Astrocyte of the hippocampus (primary cell): ENCODE measurements at regions not wholly inside any gene's neighbourhood (a gene's known extent, or its start where the extent isn't known, plus 50 kb on each side); places are given as distances from the start of the nearest gene placed in this dataset.
A peak's percentile ranks its signal among the peaks of the same experiment; 100 is the strongest.

ENCODE experiments used
- DNase-seq: peaks from one replicate; pipeline ENCODE4 v3.0.0; 2011; ENCODE audit warnings: low read depth, low spot score

DNA sequence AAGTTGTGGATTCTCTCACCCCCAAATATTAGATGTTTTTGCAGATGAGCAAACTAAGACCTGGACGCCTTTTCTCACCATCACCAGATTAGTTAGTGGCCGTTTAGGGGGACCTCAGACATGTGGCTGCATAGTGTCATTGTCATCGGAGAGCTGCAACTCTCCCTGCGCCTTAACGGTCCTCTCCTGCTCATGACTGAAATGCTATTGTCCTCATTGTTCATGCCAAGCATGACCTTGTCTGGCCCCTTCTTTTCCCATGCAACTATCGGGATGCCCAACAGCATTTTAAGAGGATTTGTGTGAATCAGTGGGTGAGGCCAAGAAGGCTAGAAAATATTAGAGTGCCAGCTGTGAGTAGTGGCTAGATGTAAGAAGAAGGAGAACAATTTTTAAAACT is 174.2 kb downstream of the SOCS6 start:
- DNase-seq = no peak

DNA sequence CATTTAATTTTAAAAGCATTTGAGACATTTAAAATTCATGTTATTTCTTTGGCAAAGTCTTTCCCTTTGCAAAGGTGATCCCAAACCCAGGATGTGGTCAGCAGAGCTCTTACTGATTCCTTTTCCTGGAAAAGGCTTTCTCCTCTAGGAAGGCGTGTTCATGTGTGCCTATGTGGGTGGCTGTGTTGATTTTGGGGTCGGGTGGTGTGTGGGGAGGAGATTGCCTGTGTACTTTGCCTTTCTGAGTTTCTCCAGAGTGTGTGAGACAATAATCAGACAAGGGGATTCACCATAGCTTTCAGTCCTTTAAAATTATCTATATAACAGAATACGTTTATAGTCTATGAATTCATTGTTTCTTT is 173.2 kb downstream of the SOCS6 start:
- DNase-seq = no peak

DNA sequence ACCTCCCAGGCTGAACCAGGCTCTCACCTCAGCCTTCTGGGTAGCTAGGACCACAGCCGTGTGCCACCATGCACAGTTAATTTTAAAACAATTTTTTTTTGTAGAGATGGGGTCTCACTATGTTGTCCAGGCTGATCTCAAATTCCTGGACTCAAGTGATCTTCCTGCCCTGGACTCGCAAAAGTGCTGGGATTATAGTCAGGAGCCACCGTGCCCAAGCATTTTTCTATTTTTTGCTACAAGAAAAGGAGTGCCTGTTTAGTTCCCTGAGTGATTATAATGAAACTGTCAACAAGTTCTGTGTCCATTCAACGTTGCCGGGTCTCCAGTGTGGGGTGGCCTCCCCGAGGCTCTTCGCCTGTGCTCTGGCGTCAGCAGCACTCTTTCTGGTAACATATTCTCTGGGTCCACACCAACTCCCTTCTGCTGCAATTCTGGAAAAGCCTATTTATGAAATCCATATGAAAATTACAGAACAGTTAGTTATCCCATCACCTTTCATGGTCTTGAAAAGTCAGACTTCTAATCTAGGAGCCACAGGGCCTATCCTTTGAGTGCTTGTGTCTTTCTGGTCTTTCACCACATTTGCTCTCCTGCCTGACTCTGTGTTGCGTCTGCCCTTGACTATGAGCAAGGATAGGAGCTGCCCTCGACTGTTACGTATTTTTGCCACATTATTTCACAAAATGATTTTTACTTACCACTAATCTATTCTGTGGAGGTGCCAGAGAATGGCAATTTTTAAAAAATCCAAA is 172.7 kb downstream of the SOCS6 start:
- DNase-seq = no peak

DNA sequence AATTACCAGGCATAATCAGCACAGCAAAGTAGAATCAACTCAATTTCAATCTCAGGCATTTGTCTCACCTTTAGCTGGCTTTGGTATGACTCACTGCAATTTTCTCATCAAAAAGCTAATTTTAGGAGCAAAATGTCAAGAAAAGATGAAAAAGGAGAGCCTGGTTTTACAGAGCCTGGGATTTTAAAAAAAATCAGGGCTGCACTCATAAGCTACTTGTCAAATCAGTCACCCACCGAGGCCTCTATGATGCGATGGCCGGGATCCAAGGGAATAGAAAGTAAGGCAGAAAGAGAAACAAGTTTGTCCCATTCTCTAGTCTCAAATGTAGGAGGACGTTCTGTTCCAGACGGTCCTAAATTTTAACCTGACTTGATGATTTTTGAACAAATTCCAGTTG is 170.9 kb downstream of the SOCS6 start:
- DNase-seq = no peak

DNA sequence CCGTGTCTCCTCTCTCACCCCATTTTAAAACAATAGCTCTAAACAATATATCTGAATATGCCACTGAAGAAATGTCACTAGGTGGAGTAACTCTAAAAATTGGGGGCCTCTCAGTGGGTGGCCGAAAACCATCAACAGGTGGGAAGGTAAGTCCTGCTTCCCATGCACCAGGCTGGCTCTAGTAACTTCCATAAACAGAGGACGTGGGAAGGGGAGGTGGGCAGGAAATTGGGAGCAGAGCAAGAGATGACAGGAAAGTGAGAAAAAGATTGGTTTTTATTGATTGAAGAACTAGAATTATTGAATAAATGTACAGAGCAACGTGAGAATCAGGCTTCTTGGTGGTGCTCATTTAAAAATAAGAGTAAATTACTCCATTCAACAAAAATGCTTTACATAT is 170.4 kb downstream of the SOCS6 start:
- no peak for DNase-seq

DNA sequence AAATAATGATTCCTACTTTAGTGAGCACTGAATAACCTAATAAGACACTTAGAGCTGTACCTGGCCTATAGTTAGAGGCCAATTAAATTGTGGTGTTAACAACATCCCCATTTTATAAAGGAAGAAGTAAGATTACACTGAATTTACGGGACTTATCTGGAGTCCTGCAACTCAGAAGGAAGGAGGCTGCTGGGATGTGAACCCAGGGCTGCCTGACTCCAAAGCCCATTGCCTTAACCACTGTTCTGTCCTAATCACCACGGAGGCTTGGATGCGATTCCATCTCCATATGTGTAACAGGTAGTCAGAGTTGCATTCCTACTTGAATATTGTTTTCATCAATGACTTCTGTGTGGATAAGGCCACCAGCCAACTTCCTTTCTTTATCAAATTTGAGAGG is 168.9 kb downstream of the SOCS6 start:
- DNase-seq = no peak

DNA sequence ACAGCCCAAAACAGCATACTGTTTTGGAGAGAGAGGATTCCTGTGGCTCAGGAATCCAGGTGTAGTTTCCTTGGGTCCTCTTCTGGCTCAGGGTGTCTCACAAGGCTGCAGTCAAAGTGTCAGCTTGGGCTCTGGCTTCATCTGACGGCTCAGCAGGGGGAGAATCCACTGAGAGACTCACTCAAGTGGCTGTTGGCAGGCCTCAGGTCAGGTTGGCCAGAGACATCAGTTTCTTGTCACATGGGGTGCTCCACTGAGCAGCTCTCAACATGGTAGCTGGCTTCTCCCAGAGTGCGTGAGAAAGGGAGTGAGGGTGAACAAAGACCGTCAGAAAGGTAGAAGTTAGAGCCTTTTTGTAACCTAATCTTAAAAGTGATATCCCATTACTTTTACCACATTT is 168.4 kb downstream of the SOCS6 start:
- DNase-seq = no peak

DNA sequence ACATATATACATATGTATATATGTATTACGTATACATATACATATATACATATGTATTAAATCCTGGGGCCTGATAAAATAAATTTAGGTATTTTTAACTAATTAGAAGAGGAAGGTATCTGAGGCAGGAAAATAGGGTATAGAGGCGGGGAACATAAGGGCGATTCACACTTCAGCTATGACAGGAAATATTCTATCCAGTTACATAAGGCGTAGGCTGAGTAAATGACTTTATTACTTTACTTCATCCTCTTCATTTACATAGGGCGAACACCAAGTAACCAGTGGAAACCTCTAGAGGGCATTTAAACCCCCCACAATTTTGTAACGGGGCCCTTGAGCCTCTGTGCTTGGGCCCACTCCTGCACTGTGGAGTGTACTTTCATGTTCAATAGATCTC is 167.5 kb downstream of the SOCS6 start:
- no peak for DNase-seq

DNA sequence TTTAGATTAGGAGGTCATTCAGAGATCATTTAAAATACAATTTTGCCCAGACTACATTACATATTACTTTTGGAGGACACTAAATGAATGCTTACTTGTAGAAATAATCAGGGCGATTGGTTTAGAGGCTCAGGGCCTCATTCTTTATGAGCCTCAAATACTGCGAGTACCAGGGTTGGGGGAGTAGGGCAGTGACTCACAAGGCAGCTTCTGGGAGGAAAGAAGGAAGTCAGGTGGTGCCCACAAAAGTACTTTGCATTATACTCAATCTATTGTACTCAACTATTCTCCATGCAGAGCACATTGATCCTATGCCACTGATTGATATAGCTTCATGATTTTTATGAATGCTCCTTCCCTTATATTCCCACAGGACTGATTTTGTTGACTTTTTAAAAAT is 166.9 kb downstream of the SOCS6 start:
- DNase-seq = peak; percentile 35

DNA sequence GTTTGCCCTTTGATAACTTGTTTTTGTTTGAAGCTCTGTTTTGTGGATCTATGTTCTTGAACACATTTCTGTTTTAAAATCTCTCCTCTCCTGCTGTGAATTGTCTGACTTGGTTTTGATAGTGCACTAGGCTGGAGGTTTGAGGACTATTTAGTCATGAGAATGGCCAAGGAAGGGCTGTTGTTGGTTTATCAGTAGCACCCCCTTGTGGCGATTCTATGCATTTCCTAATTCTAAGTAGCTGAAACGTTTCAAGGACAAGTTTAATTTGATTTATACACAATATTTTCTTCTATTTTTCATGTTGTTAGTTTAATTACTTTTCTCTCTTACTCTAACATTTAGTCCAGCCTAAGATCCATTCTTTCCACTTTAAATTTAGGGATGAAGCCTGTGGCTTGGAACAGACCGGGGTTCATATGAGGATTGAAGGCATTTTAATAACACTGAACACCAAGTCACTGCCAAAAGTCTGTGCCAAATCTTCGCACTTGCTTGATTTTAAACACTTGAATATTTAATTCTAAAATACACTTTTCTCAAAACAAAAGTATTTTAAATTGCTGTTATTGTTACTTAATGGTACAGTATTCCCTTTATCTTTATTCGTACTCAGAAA is 166.0 kb downstream of the SOCS6 start:
- DNase-seq = peak; percentile 88

DNA sequence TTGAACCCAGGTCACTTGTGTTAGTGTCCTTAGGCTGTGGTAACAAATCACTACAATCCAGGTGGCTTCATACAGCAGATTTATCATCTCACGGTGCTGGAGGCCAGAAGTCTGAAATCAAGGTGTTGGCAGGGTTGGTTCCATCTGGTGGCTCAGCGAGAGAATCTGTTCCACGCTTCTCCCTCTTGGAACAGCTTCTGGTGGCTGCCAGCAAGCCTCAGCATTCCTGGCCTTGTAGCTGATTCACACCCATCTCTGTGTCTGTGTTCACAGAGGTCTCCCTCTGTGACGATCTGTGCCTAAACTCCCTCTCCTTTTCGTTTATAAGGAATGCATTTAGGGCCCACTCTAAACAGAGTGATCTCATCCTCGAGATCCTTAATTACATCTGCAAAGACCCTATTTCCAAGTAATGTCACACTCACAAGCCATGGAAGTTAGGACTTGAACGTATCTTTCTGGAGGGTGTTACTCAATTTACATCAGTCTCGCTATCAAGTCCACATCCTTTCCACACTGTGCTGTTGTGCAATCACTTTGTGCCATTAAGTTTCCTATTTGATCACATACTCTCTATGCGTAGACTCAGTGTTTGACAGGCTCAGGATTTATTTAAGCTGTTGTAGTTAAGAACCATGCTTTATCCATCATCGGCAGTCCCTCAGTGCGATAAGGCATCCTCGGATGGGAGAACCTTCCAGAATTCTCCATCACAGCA is 164.4 kb downstream of the SOCS6 start:
- DNase-seq = peak; percentile 16

DNA sequence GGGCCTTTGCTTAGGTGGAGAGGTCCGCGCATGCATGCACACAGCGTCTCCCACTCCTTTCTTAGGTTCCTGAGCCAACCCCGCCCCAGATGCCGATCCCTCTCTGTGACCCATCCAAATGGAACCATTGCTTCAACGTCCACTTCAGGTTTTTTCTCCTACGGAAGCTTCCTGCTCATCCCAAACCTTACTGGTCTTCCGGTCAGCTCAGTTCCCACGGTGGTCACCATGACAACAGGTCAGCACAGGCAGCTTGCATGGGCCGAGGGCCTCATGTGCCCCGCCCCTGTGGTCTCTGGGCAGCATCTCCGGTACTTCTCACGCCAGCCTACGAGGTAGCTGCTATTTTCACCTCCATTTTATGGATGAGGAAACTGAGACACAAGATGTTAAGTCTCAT is 163.7 kb downstream of the SOCS6 start:
- no peak for DNase-seq

DNA sequence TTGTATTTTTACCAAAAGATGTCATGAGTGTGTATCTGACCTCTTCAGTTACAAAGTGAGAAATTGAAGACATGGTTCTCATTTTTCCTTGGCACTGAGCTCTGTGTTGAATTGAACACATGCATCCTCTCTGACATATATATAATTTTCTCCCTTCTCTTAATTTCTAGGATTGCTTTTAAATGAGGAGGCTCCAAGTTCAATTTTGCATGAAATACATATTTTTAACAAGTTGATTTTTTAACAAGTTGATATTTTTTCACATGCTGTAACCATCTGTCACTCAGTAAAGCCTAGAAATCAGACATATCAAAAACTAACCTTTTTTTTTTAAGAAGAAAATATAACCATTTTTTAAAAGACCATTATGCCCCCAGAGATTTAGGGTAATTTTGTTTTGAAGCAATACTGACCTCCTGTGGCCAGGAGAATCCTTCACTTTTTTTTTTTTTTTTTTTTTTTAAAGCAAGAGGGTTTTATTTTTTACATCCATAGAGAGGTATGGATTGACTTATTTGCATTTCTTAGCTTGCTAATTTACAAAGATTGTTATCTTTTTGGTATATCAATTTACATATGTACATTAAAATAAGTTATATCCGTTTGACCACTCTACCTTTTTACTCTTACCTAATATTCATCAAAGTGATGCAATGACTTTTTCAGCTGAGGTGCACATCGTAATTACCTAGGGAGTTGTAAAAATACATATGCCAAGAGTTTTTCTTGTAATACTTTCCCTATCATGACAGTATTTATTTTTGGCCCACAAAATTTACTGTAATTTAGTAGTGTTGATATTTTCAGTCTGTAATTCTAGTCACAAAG is 161.8 kb downstream of the SOCS6 start:
- peak; percentile 26 for DNase-seq

DNA sequence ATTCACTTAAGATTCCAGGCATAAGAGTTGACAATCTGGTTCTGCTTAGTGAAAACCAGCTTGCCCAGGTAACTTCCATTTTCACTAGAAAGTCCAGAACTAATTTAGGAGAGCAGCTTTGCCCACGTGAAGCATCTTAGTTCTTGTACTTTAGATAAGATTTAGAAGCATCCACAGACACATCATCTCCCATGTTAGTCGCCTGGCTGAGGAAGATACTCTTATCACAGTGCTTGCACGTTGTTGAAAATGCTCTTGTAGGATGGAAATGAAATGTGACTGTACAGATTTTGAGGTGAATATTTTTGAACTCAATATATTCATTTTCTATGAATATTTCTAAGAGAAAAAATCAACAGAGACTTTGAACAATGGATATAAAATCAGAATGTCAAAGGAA is 159.7 kb downstream of the SOCS6 start:
- DNase-seq = no peak

DNA sequence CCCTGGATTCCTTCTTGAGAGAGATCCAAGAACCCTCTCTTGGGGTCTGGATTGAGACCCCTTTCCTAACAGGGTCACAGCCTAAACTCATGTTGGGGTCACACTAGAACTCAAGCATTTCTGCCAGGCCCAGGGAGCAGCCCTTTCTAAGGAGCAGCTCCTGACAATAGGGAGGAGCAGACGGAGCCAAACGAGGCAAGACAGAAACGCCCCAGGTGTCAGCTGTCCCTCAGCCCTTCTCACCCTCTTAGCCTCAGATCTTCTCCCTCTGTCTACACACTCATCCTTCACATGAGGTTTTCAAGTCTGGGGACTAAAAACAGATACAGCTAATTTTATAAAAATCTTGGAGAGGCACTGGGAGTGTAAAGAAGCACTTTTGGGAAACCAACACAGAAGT is 157.2 kb downstream of the SOCS6 start:
- DNase-seq = no peak

DNA sequence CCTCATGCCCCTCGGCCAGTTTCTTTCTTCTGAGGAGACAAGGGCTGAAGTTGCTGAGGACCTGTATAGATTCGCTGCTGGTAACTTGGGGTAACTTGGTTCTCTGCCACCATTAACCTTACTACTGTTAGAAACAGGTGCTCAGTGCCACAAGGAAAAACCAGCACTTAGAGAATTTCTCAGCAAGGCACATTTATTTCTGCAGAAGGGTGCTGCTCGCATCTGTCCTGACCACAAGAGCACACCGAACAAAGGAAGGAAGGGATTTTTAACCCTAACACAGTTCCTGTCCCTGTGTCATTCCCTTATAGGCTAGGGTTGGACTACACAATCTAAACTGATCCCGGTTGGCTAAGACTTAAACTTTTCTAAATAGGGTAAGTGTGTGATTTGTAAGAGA is 154.1 kb downstream of the SOCS6 start:
- no peak for DNase-seq

DNA sequence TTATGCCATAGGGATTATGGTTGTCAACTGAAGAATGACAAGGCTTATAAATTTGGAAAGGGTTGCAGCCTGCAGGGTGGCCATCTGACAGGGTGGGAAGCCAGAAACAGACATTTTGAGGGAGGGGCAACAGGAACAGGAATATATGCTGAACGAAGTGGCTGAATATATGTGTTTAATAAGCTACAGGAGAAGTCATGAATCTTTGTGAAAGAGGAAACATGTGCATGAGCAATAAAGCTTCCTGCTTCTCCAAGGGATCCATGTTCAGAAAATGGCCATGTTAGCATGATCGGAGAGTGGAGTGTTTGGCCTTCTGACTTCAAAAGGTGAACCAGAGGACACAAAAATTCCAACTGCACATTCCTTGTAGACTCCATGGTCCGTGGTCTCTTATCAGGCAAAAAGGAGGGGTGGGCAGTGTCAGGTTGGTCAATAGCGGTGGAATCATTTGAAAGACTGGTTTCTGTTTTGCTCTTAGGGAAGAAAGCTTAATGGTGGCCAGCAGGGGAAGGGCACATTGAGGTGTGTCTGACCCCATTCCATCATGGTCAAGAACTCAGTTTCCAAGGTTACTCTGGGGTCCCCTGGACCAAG is 144.1 kb downstream of the SOCS6 start:
- DNase-seq = no peak

DNA sequence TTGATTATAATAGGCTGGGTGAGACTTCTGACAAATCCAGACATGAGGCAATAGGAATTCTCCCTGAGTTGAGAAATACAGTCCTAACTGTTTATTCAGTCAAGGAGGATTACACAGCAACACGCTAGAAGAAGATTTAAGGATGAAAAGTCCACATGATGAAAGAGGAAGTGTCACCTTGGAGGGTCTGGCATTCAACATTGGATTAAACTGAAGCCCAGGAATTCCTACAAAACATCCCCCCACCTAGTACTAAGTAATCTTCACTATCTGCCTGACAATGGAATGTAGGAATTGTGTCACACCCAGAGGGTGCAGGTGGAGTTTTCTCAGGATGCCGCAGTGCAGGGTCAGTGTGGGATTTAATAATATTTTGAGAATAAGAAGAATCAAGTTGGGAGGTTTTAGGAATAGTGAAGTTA is 142.4 kb downstream of the SOCS6 start:
- DNase-seq = no peak

DNA sequence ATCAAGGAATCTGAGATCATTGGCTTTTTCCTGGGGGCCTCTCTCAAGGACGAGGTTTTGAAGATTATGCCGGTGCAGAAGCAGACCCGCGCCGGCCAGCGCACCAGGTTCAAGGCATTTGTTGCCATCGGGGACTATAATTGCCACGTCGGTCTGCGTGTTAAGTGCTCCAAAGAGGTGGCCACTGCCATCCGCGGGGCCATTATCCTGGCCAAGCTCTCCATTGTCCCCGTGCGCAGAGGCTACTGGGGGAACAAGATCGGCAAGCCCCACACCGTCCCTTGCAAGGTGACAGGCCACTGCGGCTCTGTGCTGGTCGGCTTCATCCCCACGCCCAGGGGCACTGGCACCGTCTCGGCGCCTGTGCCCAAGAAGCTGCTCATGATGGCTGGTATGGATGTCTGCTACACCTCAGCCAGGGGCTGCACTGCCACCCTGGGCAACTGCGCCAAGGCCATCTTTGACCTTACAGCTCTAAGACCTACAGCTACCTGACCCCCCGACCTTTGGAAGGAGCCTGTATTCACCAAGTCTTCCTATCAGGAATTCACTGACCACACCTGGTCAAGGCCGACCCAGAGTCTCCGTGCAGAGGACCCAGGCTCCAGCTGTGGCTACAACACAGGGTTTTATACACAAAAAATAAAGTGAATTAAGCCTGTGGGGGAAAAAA is 141.8 kb downstream of the SOCS6 start:
- no peak for DNase-seq

DNA sequence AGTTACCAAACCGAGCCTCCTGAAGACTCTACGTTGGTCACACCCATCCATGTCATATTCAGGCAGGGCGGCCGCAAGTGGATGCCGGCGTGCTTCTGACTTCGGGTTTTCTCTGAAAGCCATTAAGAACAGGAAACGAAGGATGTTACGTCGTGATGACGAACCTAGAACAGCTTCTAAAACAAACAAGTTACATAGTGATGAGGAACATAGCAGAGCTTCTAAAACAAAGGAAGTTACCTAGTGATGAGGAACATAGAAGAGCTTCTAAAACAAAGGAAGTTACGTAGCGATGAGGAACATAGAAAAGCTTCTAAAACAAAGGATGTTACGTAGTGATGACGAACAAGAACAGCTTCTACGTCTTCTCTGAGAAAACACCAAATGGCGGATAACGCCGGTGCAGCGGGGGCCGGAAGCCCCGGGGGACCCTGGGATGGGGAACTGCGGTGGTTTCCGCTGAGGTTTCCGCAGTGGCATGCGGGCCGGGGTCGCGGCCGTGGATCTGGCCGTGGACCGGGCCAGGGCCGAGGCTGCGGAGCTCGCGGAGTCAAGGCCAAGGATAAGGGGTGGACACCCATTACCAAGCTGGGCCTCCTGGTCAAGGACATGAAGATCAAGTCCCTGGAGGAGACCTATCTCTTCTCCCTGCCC is 141.1 kb downstream of the SOCS6 start:
- no peak for DNase-seq

DNA sequence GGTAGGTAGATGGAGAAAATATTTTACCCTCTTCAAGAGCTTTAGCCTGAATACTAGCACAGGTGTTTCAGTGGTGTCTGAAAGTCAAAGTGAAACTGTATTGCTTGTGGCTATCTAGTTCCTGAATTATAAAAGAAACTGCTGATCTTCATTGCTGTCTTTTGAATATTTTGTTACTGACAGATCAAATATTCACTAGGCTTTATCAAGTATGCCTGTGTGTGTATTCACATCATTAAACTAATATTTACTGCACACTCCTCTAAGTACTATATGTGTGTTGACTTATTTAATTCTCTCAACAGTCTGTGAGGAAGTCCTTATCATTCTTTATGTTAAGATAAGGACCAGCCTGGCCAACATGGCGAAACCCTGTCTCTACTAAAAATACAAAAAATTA is 139.6 kb downstream of the SOCS6 start:
- no peak for DNase-seq
